ENCODE measurements at regions not wholly inside any gene's neighbourhood (a gene's known extent, or its start where the extent isn't known, plus 50 kb on each side); places are given as distances from the start of the nearest gene placed in this dataset.

DNA sequence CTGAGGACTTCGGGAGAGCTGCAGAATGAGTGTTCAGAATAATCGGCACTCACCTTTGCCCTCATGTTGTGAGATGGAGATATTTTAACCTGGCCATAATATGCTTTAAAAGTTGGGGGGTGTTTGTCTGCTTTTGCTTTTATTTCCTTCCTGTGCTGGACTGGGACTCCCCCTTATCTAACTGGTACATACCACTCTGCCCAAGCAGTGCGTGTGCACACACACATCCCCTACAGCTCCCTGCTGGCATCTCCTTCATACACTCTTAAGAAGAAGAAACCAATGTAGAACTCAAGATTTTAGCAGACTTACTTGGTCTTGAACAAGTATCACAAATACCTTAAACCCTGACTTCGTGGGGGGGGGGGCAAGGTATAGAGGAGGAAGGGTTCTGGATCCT, 146.2 kb upstream of the DMRT1 start:
- no peak for DNase-seq

DNA sequence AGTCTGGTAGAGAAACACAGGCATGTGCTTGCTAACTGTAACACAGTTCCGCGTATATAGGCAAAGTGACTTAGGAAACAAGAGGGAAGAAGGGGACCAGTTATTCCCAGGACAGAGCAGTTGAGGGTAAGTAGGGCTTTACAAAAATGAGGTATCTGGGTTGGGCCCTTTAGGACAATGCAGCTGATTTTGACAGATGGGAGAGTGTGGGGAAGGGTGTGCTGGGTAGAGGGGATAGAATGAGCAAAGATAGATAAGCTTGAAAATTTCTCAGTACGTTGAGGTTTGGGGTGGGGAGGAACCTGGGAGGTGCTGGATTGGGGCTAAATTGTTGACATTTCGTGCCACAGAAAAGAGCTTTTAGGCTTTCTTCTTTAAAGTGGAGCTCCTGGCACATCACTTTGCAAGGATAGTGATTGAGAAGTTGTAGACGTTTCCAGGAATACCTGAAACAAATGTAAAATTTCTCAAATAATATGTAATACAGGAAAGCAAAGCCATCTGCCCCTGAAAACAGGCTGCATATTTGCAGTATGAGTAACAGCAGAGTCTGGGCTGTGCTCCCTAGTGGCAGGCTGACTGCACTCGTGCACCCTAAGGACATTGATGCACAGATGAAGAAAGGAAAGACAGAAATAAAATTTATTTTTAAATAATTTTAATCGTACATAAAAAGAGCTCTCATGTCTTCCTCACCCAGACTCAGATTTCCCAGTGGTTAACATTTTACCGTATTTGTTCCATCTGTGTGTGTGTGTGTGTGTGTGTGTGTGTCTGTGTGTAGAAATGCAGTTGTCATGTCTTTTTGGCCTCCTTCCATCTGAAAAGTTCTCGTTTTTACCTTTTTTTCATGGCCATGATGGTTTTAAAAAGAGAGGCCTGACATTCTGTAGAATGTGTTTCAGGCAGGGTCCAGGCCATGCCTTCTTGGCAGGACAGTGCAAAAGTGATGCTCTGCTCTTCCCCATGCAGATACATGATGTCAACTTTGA, 144.9 kb upstream of the DMRT1 start:
- DNase-seq = no peak

DNA sequence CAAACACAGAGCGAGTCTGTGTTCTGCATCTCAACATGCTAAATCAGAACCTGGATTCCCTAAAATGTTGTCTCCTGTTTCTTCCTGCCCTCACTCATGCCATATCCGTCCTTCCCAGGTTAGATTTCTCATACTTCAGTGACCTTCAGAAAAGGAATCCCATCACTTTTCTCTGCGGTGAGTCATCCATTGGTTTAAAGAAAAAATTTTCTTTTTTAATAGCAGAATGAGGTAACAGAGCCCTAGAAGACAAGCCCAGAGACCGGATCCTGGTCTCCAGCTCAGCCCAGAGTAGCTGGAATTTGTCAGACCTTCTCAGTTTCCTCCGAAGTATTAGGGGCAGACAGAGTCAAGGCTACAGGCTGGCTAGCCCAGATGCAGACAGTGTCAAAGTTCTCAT, 143.2 kb upstream of the DMRT1 start:
- no peak for DNase-seq

DNA sequence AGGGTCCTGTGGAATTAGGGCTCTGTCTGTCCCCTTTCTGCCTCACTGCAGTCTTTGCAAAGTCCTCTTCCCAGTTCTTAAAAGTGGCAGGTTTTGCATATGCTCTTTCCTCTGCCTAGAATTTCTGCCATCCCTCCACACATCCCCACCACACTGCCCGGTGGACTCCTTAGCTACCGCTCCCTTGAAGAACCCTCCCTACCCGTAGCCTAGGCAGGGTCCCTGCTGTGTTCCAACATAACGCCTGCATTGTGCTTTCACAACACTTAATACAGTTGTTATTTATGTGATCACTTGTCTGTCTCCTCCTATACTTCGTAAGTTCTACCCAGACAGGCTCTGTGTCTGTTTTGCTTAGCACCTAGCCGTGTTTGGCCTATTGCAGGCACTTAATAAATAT, 142.5 kb upstream of the DMRT1 start:
- no peak for DNase-seq

DNA sequence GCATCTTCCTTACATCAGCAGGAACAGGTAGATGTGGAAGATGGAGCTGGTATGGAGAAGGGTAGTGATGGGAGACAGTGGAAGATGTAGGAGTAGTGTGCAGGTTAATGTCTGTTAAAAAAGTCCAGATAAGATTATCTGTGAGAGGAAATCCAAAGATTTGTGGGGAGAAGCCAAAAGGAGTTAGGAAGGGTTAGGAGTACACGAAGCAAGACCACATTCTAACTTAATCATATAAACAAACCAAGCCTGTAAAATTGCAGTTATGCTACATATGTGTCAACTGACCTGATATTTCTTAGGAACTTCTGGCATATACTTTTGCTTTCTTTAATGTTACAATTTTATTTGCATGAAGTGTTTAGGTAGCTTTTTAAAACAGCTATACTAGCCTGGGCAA, 142.1 kb upstream of the DMRT1 start:
- DNase-seq = no peak

DNA sequence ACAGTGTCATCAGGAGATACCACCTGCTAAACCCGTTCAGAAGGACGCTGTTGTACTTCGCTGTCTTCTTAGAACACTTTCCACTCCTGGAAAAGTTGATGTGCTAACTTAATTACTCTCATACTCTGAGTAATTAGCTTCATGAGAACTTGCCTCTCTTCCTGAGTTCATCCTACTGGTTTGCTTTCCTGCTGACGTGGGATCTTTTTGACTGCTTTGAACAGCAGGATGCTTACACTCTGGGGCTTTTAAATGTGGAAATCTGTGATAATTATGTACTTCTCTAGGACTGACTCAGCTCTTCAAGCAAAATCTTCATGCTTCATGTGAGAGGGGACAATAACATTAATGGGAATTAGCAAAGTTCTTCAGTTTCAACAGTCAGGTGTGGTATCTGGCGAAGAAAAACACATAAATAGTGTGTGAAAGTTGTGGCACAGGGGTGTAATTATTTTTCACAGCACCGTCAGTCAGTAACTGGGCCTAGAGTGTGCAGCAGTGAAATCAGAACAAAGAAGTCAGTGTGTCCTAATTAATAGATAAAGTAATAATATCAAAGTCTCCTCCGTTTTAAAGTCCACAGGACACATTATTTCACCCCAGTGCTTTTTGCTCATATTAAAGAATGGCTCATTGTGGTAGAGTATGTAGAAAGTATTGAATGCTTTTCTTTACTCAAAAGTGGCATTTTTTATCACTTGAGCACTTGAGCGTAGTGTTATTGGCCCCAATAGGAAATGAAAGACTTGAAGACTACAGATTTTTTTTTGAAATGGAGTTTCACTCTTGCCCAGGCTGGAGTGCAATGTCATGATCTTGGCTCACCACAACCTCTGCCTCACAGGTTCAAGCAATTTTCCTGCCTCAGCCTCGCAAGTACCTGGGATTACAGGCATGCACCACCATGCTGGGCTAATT, 140.9 kb upstream of the DMRT1 start:
- no peak for DNase-seq

DNA sequence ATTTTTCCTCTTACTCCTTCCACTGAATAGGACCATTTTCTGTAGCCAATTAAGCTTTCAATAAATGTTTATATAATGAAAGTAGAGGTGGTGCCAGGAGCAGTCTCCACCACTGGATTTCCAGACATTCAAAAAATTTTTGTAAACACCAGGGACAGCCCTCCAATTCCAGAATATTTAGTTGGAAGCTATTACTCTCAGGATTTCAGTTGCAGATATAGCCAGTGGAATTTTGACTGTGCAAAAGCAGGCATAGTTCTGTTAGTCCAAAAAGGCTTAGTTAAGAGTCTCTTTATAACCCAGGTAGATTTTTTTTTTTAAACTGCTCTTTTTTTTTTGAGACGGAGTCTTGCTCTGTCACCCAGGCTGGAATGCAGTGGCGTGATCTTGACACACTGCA, 138.1 kb upstream of the DMRT1 start:
- DNase-seq = no peak

DNA sequence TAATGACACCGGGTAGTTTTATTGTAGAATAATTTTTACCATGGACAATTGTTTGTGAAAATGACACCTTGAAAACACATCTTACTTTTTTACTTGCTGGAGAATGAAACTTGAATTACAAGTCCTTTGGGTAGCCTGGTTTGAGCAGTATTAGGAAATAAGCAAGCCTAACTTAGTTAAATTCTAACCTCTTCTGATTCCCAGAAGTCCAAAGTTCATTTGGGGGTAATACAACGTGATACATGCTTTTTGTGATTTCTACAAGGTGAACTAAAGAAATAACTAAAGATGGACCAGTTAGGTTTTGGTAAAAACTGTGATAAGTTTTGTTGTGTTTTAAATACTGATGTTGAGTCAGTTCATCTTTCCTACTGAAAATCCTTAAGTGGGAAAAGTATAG, 135.4 kb upstream of the DMRT1 start:
- DNase-seq = no peak

DNA sequence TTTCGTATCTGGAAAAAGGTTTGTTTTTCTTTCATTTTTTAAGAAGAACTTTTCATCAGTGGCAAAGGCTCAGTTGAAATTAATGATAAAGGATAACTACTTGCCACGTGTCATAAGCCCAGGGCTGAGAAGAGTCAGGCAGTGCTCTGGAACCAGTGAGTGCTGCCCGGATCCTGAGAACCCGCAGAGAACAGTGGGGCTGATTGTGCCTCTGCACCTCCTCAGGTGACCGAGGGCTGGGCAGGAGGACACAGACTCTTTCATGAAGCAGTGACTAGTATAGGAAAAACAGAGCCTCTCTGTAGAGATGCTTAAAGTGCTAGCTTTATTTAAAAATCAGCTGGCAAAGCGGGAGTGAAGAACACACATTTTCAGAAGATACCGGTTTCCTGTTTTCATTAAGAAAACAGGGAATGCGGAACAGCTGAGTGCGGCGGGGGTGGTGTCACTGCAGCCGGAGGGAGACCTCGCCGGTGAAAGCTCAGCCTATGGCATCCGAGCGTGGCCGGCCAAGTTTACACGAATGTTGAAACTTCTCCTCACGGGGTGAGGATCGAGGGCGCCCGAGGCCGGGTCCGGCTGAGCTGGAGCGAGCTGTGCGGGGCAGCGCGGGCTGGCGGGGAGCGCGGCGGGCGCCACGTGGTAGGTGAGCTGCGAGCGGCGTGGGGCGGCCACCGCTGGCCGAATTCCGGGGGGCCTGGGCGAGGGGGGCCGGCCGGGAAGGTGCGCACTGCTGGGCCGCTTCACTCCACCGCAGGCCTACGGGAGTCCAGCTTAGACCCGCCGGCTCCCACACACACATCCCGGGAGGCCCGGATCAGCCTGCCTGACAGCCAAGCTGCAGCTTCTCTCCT, 134.7 kb upstream of the DMRT1 start:
- DNase-seq = no peak

DNA sequence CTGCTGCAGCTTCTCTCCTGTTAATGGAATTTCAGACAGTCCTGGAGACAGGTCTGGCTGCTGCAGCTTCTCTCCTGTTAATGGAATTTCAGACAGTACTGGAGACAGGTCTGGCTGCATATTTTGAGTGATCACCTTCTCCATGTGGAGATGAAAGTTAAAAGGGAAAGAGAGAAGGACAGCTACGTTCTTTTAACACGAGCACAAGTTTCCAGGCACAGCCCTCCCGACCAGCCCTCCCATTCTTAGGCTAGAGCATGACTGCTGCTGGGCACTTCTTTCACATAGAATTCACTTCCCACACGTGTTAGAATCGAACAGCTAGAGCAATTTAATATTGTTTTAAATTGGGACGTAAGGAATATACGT, 133.3 kb upstream of the DMRT1 start:
- no peak for DNase-seq

DNA sequence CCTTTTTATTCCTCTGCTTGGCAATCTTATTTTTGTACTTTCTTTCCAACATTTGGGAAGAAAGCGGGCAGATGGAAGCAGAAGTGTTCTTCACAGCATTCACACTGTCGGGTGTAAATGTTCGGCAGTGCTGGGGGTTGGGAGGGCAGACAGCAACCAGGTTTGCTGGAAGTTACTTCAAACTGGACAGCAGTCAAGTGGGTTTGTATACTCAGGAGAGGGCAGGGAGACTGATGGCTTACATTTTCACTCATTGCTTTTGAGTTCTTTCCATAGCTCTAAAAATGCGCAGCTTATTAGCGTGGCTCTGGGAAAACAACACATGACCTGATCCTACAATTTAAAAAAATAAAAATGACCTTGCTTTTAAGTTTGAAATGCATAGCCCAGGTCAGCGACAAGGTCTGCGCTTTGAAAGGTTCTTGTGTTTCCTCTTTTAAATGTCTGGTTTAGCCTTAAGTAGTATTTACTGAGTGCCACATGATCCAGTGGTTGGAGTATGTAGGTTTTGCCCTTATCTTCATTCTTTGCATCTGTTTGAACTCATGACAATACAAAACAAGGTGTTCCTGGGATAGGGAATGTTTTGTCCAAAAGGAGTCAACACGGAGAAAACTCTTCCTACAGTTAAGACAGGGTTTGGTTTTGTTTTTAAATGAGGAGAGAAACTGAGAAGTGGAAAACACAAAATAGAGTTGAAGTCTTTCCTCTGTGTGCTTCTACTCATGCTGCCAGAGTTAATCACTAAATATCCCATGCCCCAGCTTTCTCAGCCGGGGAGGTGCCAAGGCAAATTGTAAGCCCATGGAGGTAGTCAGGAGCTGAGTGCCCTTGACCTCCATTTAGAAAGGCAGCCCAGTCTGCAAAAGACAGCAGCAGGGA, 132.7 kb upstream of the DMRT1 start:
- no peak for DNase-seq

DNA sequence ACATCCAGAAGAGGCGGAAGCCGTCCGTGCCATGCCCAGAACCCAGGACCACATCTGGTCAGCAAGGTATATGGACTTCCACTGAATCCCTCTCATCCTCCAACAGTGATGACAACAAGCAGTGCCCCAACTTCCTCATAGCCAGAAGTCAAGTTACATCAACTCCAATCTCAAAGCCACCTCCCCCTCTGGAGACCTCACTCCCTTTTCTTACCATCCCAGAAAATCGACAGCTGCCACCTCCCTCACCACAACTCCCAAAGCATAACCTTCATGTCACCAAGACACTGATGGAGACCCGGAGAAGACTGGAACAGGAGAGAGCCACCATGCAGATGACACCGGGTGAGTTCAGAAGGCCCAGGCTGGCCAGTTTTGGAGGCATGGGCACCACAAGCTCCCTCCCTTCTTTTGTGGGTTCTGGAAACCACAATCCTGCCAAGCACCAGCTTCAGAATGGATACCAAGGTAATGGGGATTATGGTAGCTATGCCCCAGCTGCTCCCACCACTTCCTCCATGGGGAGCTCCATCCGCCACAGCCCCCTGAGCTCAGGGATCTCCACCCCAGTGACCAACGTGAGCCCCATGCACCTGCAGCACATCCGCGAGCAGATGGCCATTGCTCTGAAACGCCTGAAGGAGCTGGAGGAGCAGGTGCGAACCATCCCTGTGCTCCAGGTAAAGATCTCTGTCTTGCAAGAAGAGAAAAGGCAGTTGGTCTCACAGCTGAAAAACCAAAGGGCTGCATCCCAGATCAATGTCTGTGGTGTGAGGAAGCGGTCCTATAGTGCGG, 130.3 kb upstream of the DMRT1 start:
- no peak for DNase-seq

DNA sequence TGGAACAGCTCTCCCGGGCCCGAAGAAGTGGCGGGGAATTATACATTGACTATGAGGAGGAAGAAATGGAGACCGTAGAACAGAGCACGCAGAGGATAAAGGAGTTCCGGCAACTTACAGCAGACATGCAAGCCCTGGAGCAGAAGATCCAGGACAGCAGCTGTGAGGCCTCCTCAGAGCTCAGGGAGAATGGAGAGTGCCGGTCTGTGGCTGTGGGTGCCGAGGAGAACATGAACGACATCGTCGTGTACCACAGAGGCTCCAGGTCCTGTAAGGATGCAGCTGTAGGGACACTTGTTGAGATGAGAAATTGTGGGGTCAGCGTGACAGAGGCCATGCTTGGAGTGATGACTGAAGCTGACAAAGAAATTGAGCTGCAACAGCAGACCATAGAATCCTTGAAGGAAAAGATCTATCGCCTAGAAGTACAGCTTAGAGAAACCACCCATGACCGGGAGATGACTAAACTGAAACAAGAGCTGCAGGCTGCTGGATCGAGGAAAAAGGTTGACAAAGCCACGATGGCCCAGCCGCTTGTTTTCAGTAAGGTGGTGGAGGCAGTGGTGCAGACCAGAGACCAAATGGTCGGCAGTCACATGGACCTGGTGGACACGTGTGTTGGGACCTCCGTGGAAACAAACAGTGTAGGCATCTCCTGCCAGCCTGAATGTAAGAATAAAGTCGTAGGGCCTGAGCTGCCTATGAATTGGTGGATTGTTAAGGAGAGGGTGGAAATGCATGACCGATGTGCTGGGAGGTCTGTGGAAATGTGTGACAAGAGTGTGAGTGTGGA, 129.5 kb upstream of the DMRT1 start:
- no peak for DNase-seq

DNA sequence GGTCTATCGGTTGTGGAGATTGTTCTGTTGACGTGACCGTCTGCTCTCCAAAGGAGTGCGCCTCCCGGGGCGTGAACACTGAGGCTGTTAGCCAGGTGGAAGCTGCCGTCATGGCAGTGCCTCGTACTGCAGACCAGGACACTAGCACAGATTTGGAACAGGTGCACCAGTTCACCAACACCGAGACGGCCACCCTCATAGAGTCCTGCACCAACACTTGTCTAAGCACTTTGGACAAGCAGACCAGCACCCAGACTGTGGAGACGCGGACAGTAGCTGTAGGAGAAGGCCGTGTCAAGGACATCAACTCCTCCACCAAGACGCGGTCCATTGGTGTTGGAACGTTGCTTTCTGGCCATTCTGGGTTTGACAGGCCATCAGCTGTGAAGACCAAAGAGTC, 128.9 kb upstream of the DMRT1 start:
- no peak for DNase-seq

DNA sequence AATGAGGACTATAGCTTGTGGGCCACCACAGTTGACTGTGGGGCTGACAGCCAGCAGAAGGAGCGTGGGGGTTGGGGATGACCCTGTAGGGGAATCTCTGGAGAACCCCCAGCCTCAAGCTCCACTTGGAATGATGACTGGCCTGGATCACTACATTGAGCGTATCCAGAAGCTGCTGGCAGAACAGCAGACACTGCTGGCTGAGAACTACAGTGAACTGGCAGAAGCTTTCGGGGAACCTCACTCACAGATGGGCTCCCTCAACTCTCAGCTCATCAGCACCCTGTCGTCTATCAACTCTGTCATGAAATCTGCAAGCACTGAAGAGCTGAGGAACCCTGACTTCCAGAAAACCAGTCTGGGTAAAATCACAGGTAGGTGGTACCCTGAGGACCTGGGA, 128.4 kb upstream of the DMRT1 start:
- DNase-seq = no peak

DNA sequence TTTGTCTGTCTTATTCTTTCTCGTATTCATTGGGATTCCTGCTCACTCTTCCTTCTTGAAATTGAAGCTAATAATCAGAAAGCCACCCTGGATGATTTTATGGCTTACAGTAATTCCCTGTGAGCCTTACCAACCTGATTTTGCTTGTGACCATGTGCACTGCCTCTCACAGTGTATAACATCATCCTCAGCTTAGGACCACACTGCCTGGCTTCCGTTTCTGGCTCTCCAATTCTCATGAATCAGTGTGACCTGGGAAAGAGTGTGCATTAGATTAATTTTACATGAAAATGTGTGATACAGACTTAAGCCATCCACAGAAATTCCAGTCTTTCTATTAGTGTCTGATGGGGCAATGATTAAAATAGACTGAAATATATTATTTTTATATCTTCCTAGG, 126.8 kb upstream of the DMRT1 start:
- DNase-seq = no peak

DNA sequence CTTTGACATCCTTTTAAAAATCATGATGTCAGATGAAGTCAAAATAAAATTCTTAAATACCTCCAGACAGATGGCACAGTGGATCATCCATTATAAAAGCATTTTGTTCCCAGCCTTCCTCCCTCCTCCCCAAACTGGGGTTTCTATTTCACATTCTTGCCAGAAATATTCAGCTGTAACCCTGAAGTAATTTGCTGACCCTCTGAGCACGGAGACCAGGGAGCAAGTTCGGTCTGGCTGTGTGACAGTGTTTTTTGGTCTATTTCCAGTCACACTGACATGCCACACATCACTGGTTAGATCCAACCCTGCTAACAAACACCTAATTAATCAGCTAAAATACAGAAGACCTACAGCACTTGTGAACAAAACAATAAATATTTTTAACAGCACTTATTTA, 126.2 kb upstream of the DMRT1 start:
- DNase-seq = no peak

DNA sequence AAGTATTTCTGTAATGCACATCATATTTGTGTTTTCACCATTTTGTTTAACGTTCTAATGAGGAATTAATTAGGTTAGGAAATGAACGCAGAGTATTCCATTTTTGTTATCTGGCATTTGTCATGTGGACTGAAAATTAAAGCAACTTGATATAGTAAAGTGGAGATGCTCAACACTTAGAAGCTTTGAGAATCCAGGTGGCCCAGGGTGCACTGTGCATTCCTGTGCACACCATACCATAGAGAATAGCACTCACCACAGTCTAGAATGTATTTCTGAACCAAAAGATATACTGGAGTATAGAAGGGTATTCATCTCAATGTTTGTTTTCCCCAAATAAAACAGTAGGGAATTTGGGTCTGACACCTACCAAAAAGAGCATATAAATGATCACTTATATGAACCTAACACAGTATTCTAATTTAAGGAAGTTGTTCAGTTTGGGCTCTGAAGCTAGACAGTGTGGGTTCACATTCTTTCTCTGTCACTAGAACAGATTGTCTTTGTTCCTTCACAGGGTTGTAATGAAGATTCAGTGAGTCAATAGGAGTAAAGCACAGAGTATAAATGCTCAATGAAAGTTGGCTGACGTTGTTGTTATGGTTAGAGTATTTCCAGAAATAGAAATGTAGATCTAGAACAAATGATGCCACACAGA, 125.6 kb upstream of the DMRT1 start:
- DNase-seq = no peak

DNA sequence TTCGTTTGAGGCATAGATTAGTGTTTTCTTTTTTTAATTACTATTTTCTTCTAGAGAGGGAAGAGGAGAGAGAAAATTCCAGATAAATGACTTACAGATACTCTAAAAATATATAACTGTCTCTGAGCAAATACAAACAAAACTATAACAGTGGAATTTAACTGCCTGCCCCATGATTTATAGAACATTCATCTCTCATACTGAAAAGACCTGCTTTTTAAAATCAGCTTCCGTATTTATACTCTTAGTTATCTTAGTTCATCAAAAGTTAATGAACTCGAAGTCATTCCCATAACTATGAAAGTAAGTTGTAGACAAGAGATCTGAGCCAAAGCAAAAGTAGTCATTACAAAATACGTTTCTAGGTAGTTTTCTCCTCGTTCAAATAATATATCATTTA, 123.8 kb upstream of the DMRT1 start:
- DNase-seq = no peak
